ENCODE measurements at regions not wholly inside any gene's neighbourhood (a gene's known extent, or its start where the extent isn't known, plus 50 kb on each side); places are given as distances from the start of the nearest gene placed in this dataset.

DNA sequence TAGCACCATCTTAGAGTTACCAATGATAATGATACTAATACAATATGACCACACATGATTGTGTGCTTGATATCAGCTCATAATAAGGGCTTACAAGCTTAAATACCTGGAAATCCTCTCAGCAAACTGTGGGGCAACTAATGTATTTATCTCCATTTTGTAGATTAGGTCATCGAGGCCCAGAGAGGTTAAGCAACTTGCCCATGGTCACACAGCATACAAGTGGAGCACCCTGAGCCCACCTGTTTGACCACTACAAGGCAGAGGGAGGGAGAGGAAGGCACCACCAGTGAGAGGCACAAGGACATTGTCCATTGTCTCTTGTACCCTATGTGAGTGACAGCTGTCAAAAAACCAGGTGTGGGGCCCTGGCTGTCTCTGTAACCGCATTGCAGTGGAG is 123.7 kb downstream of the MIAT start:
- TF ChIP-seq CTCF (IDR thresholded peaks at IDR 0.05; ENCODE audit: insufficient read depth, low read depth, low read length), result no peak
- no peak for TF ChIP-seq EZH2 (IDR thresholded peaks at IDR 0.05; ENCODE audit: insufficient read depth, low read length)

Data from astrocyte (in vitro differentiated cells and primary cell).